ENCODE measurements at regions not wholly inside any gene's neighbourhood (a gene's known extent, or its start where the extent isn't known, plus 50 kb on each side); places are given as distances from the start of the nearest gene placed in this dataset.

- Mint-ChIP-seq H3K4me1 (ENCODE audit: low read depth) (peaks cover 13% of the 10 kb centered on the region), H3K27ac (no peak overlapping the region), H3K9me3 (ENCODE audit: low read depth) (peaks cover 4% of the 10 kb centered on the region), H3K27me3 (no peaks in the 10 kb centered on the region), H3K4me3 (no peak overlapping the region), H3K36me3 (peaks cover 14% of the 10 kb centered on the region)
These were observed 101.5 kb downstream of the VCPKMT start for GRCh38 chr14:50014809-50015430.

- Mint-ChIP-seq H3K27ac (no peak overlapping the region), H3K4me3 (no peak overlapping the region), H3K4me1 (ENCODE audit: low read depth) (peaks cover 16% of the 10 kb centered on the region), H3K36me3 (peaks cover 14% of the 10 kb centered on the region), H3K27me3 (no peaks in the 10 kb centered on the region), H3K9me3 (ENCODE audit: low read depth) (peaks cover 4% of the 10 kb centered on the region)
These were observed 100.7 kb downstream of the VCPKMT start for GRCh38 chr14:50015716-50016115.

- Mint-ChIP-seq H3K9me3 (ENCODE audit: low read depth) (peaks cover 4% of the 10 kb centered on the region), H3K4me3 (no peak overlapping the region), H3K36me3 (peaks cover 15% of the 10 kb centered on the region), H3K27me3 (no peaks in the 10 kb centered on the region), H3K27ac (no peak overlapping the region), H3K4me1 (ENCODE audit: low read depth) (peaks cover 27% of the 10 kb centered on the region)
These were observed 98.0 kb downstream of the VCPKMT start for GRCh38 chr14:50018201-50018932.

- Mint-ChIP-seq H3K36me3 (peaks cover 18% of the 10 kb centered on the region), H3K27ac (no peak overlapping the region), H3K27me3 (no peaks in the 10 kb centered on the region), H3K9me3 (ENCODE audit: low read depth) (peaks cover 4% of the 10 kb centered on the region), H3K4me3 (no peak overlapping the region), H3K4me1 (ENCODE audit: low read depth) (peaks cover 27% of the 10 kb centered on the region)
These were observed 97.5 kb downstream of the VCPKMT start for GRCh38 chr14:50018933-50019210.

- H3K27ac Mint-ChIP-seq, result no peak overlapping the region
- H3K36me3 Mint-ChIP-seq, result peaks cover 20% of the 10 kb centered on the region
- no peak overlapping the region for H3K4me3 Mint-ChIP-seq
- peaks cover 27% of the 10 kb centered on the region for H3K4me1 Mint-ChIP-seq (ENCODE audit: low read depth)
- no peaks in the 10 kb centered on the region for H3K27me3 Mint-ChIP-seq
- H3K9me3 Mint-ChIP-seq (ENCODE audit: low read depth), result peaks cover 6% of the 10 kb centered on the region
These were observed 96.2 kb downstream of the VCPKMT start for GRCh38 chr14:50020184-50020583.

- Mint-ChIP-seq H3K4me3 (no peak overlapping the region), H3K9me3 (ENCODE audit: low read depth) (peaks cover 12% of the 10 kb centered on the region), H3K36me3 (peaks cover 26% of the 10 kb centered on the region), H3K27ac (no peak overlapping the region), H3K4me1 (ENCODE audit: low read depth) (peaks cover 26% of the 10 kb centered on the region), H3K27me3 (no peaks in the 10 kb centered on the region)
These were observed 95.6 kb downstream of the VCPKMT start for GRCh38 chr14:50020799-50021198.

- Mint-ChIP-seq H3K9me3 (ENCODE audit: low read depth) (peaks cover 13% of the 10 kb centered on the region), H3K27me3 (no peaks in the 10 kb centered on the region), H3K27ac (peak overlapping the region; percentile 62), H3K4me1 (ENCODE audit: low read depth) (peaks cover 20% of the 10 kb centered on the region), H3K36me3 (peaks cover 27% of the 10 kb centered on the region), H3K4me3 (peak overlapping the region; percentile 27)
These were observed 94.9 kb downstream of the VCPKMT start for GRCh38 chr14:50021261-50022031.

GRCh38 chr14:50022661-50023060 is 93.7 kb downstream of the VCPKMT start:
- H3K4me3 Mint-ChIP-seq, result no peak overlapping the region
- H3K27ac Mint-ChIP-seq, result no peak overlapping the region
- peaks cover 31% of the 10 kb centered on the region for H3K36me3 Mint-ChIP-seq
- peaks cover 20% of the 10 kb centered on the region for H3K4me1 Mint-ChIP-seq (ENCODE audit: low read depth)
- peaks cover 13% of the 10 kb centered on the region for H3K9me3 Mint-ChIP-seq (ENCODE audit: low read depth)
- H3K27me3 Mint-ChIP-seq, result no peaks in the 10 kb centered on the region

GRCh38 chr14:50023671-50024490 is 92.5 kb downstream of the VCPKMT start:
- H3K9me3 Mint-ChIP-seq (ENCODE audit: low read depth), result peaks cover 13% of the 10 kb centered on the region
- H3K27ac Mint-ChIP-seq, result no peak overlapping the region
- H3K4me1 Mint-ChIP-seq (ENCODE audit: low read depth), result peaks cover 19% of the 10 kb centered on the region
- H3K4me3 Mint-ChIP-seq, result no peak overlapping the region
- no peaks in the 10 kb centered on the region for H3K27me3 Mint-ChIP-seq
- peaks cover 32% of the 10 kb centered on the region for H3K36me3 Mint-ChIP-seq

GRCh38 chr14:50025073-50025472 is 91.3 kb downstream of the VCPKMT start:
- H3K27ac Mint-ChIP-seq, result peak overlapping the region; percentile 29
- no peaks in the 10 kb centered on the region for H3K27me3 Mint-ChIP-seq
- H3K9me3 Mint-ChIP-seq (ENCODE audit: low read depth), result peaks cover 9% of the 10 kb centered on the region
- peaks cover 32% of the 10 kb centered on the region for H3K36me3 Mint-ChIP-seq
- H3K4me3 Mint-ChIP-seq, result no peak overlapping the region
- peaks cover 17% of the 10 kb centered on the region for H3K4me1 Mint-ChIP-seq (ENCODE audit: low read depth)

- Mint-ChIP-seq H3K4me3 (no peak overlapping the region), H3K27me3 (no peaks in the 10 kb centered on the region), H3K4me1 (ENCODE audit: low read depth) (peaks cover 13% of the 10 kb centered on the region), H3K27ac (peak overlapping the region; percentile 38), H3K36me3 (peaks cover 30% of the 10 kb centered on the region), H3K9me3 (ENCODE audit: low read depth) (peaks cover 9% of the 10 kb centered on the region)
These were observed 90.6 kb downstream of the VCPKMT start for GRCh38 chr14:50025776-50026175.

- Mint-ChIP-seq H3K4me3 (no peak overlapping the region), H3K27me3 (no peaks in the 10 kb centered on the region), H3K36me3 (peaks cover 32% of the 10 kb centered on the region), H3K4me1 (ENCODE audit: low read depth) (peaks cover 11% of the 10 kb centered on the region), H3K9me3 (ENCODE audit: low read depth) (peaks cover 9% of the 10 kb centered on the region), H3K27ac (no peak overlapping the region)
These were observed 90.0 kb downstream of the VCPKMT start for GRCh38 chr14:50026396-50026795.

- no peaks in the 10 kb centered on the region for H3K27me3 Mint-ChIP-seq
- peaks cover 9% of the 10 kb centered on the region for H3K9me3 Mint-ChIP-seq (ENCODE audit: low read depth)
- H3K27ac Mint-ChIP-seq, result no peak overlapping the region
- H3K4me1 Mint-ChIP-seq (ENCODE audit: low read depth), result peaks cover 4% of the 10 kb centered on the region
- no peak overlapping the region for H3K4me3 Mint-ChIP-seq
- H3K36me3 Mint-ChIP-seq, result peaks cover 36% of the 10 kb centered on the region
These were observed 88.6 kb downstream of the VCPKMT start for GRCh38 chr14:50027816-50028215.

- peaks cover 34% of the 10 kb centered on the region for H3K36me3 Mint-ChIP-seq
- H3K27me3 Mint-ChIP-seq, result no peaks in the 10 kb centered on the region
- peaks cover 4% of the 10 kb centered on the region for H3K4me1 Mint-ChIP-seq (ENCODE audit: low read depth)
- peaks cover 9% of the 10 kb centered on the region for H3K9me3 Mint-ChIP-seq (ENCODE audit: low read depth)
- H3K4me3 Mint-ChIP-seq, result no peak overlapping the region
- H3K27ac Mint-ChIP-seq, result no peak overlapping the region
These were observed 87.9 kb downstream of the VCPKMT start for GRCh38 chr14:50028458-50028857.

GRCh38 chr14:50030036-50030435 is 86.3 kb downstream of the VCPKMT start:
- no peaks in the 10 kb centered on the region for H3K27me3 Mint-ChIP-seq
- H3K4me1 Mint-ChIP-seq (ENCODE audit: low read depth), result peaks cover 9% of the 10 kb centered on the region
- H3K4me3 Mint-ChIP-seq, result no peak overlapping the region
- peaks cover 32% of the 10 kb centered on the region for H3K36me3 Mint-ChIP-seq
- H3K9me3 Mint-ChIP-seq (ENCODE audit: low read depth), result peaks cover 9% of the 10 kb centered on the region
- no peak overlapping the region for H3K27ac Mint-ChIP-seq
